ENCODE measurements at regions not wholly inside any gene's neighbourhood (a gene's known extent, or its start where the extent isn't known, plus 50 kb on each side); places are given as distances from the start of the nearest gene placed in this dataset.
"Not testable (repeated sequence)": the region's sequence is repeated elsewhere in the genome, so short reads cannot be mapped to it uniquely, and the experiment has no call there.

DNA sequence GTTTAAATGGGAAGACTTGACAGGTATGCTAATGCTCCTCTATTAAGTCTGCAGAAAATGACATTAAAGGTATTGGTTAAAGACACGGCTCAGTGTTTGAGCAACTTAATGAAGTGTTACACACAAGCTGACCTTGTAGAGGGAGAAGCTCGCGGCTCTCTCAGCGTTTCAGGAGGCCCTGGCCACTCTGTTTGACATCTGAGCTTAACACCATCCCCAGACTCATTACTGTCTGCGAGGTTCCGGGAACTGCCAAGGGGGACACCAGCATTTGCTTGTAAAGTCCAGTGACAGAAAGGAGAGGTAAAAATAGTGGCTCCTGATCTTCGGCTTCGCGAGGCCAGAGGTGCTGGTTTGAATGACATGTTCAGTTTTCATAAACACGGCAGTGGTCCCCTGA, 540.7 kb upstream of the CADM1 start:
- peak; percentile 73 for DNase-seq

DNA sequence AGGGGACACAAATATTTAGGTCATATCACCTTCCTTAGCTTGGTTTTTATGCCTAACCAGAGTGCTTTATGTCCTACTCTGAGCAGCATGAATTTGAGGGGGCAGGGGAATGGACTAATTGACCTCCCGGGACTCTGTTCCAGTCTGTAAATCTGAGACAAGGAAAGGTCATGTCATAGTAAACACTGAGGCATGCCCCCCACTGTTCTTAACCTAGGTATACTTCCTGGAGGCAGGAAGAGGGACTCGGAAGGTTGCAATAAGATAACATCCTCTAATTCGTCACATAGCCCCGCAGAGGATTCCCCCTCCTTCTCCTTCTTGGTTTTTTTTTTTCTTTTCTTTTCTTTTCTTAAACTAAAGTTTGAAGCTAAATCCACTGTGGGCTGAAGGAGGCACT, 540.3 kb upstream of the CADM1 start:
- no peak for DNase-seq

DNA sequence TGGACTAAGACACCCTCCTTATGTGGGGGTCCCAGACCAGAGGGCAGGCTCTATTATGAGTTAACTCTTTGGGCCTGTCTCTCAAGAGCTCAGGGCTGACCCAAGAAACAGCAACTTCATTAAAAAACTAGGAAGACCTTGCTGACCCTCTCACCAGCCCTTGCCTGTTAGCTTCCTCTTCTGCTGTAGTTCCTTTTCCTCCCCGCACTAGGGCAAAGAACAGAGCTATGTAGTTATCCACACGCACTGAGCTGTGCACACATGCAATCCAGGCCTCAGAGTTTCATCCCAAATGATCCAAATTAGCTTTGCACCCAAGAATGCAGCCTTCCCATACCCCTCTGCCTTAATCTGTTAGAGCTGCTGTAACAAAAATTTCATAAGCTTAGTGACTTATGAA, 539.6 kb upstream of the CADM1 start:
- DNase-seq = no peak

DNA sequence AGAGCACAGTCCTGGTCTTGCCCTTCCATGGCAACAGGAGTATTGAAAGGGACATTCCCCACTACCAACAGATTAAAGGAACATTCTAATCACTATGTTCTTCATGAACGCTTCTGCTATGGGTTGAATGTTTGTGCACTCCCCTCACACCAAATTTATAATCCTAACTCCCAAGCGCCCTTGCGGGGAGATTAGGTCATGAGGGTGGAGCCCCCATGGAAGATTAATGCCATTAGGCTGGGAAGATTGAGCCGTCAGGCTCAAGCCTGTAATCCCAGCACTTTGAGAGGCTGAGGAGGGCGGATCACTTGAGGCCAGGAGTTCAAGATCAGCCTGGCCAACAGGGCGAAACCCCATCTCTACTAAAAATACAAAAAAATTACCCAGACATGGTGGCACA, 538.8 kb upstream of the CADM1 start:
- DNase-seq = not testable (repeated sequence)

DNA sequence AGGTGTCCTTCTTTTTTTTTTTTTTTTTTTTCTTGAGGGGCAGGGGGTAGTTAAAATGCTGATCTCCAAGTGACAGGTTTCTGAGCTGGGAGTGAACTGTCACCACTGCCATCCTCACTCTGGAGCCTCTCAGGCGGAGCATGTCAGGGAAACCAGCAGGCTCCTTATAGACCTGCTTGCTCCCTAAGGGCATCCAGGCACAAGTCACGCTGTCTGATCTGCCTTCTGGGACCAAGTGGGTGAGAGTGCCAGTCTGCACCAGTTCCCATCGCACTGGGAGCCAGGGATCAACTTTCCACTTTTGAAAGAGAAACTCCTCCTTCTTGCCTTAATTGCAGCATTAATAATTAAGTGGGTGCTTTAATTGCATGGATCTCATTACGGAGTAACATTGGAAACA, 537.9 kb upstream of the CADM1 start:
- no peak for DNase-seq

DNA sequence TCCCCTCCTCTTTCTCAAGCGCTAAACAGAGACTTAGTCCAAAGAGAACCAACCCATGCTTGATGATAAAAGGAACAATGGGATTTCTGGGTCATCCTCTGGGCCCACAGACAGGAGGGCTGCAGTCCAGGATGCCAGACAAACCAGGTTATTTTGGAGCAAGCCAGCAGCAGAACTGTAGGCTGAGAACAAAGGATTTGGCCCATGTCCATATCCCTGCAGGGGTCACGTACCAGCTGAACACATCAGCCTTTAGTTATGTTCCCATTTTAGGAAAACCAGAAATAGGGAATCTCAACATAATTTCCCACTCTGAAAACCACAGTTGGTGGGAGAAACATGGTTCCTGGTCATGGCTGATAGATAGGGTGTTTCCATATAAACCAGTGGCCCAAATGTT, 533.6 kb upstream of the CADM1 start:
- no peak for DNase-seq

DNA sequence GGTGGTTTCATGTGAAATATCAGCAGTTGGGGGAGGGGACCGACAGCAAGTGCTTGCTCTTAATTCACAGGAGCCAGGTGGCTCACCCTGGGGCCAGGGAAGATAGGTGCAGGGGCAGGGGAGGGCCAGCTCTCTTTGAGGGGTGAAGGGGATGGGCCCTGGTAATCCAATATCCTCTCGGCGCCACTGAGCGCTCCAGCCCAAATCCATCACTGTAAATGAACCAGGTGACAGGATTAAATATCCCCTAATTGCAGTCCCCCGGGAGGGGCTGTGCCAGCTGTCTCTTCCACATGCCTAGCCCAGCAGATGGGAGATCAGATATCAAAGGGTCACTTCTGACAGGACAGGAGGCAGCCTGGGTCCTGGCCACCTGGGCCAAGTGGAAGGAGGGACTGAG, 531.8 kb upstream of the CADM1 start:
- peak; percentile 85 for DNase-seq

DNA sequence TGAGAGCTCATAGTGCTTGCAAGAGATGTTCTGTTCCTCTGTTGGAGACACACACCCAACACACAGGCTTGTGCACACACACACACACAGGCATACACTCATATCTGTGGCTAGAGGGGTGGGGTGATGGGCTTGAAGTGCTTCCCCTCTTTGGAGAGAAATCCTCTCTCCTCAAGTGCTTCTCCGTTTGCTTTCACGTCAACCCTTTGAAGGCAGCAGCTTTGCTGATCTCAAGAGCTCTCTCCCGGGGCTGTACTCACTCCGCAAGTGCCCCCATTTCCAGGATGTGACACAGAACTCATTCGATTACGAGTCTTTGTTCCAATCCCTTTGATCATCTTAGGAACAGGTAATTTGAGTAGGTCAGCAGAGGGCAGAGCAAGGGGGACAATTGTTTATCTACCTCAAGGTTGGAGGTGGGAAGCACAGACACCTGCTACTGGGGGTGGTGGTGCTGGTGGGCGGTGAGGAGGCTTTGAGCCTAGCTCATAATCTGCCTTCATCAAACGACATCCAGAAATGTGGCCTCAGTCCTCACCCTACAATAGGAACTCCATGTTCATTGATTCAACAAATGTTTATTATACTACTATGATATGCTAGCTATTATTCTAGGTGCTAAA, 529.8 kb upstream of the CADM1 start:
- DNase-seq = no peak

DNA sequence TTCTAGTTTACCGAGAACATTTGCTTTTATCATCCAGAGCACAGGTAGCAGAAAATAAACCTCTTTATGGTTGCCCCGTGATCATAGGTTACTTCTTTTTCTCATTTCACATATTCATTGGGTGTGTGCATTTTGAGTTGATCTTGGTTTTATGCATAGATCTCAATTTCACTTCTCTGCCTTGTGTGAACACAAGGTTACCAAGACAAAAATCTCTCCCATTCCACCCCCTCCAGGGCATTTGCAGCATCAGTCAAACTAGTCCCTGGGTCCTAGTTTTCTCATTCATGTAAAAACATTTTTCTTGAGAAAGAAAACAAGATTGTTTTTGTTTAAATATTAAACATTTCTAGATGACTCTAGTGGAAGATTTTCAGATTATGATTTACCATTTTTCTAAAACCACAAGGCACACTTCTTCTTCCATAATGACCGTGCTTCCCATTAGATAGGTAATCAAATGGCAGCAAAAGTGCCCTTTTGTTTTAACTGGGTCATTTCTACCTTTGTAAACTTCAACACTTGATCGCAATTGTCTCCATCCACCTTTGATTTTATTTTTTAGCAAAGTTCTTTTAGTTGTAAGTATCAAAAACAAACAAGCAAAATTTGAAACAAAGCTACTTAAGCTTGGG, 526.6 kb upstream of the CADM1 start:
- DNase-seq = no peak

DNA sequence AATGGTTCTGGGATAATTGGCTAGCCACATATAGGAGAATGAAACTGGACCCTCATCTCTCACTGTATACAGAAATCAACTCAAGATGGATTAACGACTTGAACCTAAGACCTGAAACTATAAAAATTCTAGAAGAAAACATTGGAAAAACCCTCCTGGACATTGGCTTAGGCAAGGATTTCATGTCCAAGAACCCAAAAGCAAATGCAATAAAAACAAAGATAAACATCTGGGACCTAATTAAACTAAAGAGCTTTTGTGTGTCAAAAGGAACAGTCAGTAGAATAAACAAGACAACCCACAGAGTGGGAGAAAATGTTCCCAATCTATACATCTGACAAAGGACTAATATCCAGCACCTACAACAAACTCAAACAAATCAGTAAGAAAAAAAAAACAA, 524.3 kb upstream of the CADM1 start:
- DNase-seq = not testable (repeated sequence)

DNA sequence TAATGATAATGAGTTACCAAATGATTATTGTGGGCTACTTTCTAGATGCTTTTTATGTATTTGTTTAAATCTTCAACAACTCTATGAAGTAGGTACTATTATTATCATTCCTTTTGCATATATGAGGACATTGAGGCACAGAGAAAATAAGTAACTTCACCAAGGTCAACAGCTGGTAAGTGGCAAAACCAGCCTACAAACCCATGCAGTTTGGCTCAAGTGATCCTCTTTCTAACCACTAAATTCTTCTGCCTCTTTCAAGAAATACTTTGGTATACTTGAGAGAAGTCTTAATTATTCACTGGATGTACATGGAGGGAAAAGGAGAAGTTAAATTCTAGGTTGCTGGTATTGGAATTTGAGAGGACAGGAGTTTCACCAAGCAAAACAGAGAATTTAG, 495.2 kb upstream of the CADM1 start:
- no peak for DNase-seq

DNA sequence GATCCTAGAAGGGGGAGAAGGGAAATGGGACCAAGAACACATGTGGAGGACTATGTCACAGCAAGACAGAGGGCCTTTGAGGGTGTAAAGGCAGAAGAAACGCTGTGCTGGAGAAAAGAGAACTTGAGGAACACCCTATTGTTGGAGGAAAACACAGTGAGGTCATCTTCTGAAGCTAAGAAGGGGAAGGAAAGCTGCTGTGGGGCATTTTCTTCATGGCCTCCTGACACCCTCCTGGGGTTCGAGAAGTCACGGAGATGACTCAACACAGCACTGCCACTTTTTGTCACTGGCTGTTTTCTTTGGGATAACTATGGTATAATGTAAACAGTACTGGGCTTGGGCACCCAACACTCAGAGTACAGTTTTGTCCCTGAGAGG, 492.6 kb upstream of the CADM1 start:
- no peak for DNase-seq

DNA sequence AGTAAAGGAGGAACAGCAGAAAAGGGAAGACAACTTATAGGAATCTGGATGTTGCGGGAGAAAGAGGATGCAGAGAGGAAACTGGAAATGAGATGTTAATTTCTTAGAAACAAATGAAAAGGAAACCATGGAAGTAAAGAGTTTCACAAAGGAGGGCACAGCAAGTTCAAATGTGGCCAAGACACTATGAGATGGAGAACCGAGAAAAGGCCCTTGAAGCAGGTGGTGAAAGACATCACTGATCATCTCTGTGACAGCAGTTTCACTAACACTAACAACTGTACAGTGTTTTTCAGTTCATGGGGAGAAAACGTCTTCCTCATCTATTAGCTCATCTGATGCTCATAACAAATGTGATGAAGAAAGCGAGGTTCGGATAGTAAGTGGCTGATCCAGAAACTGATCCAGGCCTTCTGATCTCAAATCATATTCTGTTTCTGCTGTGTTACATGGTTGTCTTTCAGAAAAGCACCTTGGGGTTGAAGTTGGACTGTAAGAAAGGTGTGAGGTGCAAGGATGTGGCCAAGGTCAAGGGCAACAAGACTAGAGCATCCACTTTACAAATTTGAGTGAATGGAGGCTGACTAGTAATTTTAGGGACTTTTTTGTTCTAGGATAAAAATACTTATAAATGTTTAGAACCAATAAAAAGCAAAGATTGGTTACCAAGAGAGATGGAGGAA, 492.1 kb upstream of the CADM1 start:
- no peak for DNase-seq

DNA sequence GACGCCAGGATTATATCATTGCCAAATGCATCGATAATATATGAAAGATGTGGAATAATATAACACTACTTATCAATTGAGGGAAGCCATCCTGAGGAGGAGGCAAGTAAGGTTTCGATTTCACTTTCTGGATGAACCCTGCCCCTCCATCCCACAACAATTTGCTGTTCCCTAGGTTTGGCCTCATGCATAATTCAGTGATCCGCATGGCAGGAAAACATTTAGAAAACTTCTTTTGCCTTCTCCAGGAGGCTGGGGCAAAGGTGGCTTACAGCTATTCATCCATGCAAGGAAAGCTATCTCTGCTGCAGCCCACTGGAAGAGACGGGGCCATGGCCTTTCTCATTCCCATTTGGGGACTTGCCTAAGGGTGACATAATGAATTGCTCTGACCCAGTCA, 489.4 kb upstream of the CADM1 start:
- DNase-seq = no peak

DNA sequence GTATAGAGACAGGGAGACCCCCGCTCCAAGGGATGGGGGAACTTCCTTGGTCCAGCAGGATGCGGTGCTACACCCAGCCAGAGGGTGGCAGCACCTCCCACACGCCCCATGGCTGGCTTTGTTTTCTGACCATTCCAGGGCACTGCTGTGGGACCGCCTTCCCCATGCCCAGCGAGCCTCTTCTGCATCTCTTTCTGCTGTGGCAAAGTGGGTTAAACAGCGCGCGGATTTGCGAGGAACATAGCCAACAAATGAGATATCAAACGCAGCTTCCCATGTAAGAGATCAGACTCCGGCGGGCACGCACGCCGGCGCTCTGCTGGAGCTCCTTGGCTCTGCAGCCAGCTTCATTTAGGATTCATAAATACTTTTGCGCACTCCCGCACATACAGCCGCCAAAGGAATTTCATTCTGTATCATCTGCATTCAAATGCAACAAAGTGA, 485.8 kb upstream of the CADM1 start:
- DNase-seq = no peak

DNA sequence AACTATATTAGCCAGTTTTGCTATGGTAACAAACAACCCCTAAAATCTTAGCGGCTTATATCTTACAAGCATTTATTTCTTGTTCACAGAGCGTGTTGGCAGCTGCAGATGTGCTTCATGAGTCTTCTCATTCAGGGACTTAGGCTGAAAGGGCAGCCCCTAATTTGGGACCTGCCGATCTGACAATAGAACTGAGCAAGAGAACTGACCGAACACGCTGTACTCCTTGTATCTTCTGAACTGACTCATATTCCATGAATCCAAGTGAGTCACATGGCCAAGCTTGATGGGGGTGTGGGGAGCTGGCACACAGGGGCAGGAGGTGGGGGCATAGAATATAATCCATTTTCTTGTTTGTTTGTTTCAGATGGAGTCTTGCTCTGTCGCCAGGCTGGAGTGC, 481.7 kb upstream of the CADM1 start:
- DNase-seq = no peak

DNA sequence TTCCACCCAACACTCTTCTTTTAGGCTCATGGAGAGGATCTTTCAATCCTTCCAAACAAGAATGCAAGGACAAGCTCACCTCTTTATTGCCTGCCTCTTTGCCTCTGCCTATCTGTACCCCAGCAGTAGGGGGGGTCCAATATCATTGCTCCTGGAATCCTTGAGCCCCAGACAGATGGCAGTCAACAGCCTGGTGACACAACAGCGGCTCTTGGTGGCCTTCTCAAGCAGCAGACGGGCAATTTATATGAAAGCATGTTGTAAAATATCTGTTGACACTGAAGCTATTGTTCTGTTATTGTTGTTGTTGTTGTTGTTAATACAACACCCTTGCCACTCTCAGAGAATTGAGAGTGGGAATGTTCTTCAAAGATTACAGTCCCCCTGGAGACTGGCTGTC, 480.0 kb upstream of the CADM1 start:
- no peak for DNase-seq

DNA sequence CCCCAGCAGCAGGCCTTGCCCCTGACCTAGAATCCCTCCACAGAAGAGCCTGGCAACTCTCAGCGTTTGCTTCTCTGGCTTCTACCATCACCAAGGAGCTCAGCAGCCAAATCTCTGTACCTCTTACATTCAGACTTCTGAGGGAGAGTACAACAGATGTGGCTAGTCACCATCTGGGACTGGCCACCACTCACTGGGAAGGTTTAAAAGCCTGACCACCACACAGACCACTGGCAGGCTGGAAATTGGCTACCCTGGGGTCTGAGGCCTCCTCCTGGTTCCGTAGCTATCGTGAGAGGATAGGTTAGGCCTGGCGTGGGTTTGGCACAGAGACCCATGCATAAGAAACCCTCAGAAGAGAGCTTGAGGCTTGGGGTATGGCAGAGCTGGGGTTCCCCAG, 478.5 kb upstream of the CADM1 start:
- no peak for DNase-seq

DNA sequence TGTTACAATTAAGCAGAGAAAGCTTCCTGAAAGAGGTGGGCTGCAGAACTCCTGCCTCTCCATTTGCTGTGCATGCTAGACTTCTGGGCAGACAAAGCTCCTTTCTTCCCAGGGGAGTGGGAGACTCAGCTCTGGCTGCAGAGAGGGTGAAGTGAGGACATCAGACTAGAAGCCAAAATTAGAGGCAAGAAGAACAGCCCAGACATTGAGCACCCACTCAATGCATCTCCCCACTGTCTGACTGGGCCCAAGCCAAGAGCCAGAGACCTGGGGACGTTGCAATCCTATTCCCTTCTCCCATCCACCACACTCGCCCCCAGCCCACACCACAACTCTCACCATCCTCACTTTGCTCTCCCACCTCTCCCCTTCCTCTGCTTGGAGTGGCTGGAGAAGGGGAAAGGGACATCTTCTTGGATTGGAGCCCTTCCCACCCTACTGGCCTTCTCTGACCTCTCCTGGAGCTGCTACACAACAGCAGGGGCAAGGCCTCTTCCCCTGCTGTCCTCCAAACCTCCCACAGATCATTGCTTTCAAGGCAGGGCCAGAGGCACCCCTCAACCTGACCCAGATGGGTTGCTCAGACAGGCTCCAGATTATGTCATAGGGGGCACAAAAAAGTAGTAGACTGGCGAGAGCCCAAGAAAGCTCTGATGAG, 477.7 kb upstream of the CADM1 start:
- DNase-seq = no peak

DNA sequence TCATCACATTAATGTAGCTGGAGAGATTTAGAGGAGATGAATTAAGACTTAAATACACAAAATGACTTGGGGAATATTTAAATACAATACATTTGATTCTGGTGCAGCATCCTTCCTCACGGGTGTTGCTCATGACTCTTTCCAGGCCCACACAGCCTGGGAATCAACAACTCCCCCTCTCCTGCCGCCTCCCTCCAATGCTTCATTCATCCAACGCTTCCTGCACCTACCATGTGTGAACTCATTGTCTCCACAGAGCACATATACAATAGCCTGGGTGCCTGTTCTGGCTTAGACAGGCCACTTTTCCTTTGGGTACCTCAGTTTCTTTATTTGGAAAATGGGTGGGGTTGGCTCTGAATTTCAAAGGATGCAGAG, 476.9 kb upstream of the CADM1 start:
- DNase-seq = no peak

DNA sequence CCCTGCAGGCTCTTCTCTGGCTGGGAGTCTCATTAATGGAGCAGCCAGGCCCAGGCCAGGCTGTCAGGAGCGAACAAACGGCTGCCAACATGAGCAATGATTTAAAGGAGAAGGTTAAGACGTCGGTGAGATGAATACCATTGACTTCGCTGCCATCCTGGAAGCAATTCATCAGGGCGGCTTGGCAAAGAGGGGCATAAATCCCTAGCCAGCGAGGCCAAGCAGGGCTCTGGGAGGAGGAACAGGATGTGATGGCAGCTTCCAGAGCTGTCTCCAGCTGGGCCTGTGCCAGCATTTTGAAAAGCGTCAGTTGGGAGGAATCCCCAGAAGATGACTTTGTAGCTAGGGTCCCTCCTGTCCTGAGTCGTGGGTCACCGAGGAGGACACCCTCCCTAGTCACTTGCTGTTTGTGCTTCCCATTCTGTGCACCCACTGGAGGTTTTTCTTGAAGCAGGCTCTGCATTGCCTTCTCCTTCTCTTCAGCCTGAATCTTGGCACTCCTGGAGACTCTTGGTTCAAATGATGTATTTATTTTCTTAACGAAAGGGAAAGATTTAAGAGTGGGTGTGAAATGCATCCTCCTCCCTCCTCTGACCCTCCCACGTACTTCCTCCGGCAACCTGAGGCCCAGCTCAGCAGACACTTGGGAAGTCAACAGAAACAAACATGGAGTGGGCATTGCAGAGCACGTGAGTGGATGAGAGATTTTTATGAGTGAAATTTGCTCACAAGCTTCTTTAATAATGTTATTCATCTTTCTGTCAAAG, 476.3 kb upstream of the CADM1 start:
- DNase-seq = peak; percentile 73

DNA sequence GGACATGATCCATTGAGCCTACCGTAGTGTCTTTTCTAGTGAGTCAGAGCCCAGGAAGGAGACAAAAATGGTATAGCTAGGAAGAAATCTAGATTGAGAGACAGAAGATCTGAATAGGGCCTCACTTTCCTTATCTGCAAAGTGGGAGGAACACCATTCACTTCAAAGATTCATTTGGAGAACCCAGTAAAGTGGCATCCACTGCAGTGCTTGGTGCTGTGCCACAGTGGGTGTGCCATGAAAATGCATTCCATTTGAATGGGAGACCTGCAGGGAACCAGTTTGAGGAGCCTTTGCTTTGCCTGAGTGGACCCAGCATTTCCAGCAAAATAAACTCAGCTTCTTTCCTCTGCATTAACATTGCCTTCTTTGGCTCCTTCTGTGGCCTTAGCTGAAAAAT, 470.5 kb upstream of the CADM1 start:
- no peak for DNase-seq
